ENCODE measurements at regions not wholly inside any gene's neighbourhood (a gene's known extent, or its start where the extent isn't known, plus 50 kb on each side); places are given as distances from the start of the nearest gene placed in this dataset.

DNA sequence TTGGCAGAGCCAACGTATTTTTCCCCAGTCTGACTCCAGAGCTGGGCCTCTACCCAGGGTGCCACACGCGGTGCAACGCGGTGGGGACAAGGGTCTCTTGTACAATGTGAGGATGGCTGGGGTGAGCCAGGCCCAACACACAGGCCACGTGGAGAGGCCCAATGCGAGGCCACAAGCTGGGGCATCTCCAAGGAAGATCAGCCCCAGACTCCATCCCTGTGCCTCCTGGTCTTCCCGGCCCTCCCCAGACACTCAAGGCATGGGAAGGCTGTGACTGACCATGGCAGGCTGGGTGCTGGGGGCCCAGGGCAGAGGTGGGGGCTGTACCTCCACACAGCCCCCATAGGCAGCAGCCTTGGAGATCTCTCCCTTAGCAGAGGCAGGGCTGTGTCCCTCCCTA, 135.3 kb upstream of the FAM20C start:
- TF ChIP-seq OSR1 (CRISPR knock-in tag; IDR thresholded peaks at IDR 0.05) (no peak), ARNTL (CRISPR knock-in tag; IDR thresholded peaks at IDR 0.05; ENCODE audit: borderline replicate concordance, low read depth) (no peak), TCF4 (CRISPR knock-in tag; IDR thresholded peaks at IDR 0.05; ENCODE audit: borderline replicate concordance) (no peak), ZNF70 (CRISPR knock-in tag; IDR thresholded peaks at IDR 0.05) (no peak), BACH2 (CRISPR knock-in tag; IDR thresholded peaks at IDR 0.05; ENCODE audit: borderline replicate concordance) (no peak), ZFP3 (CRISPR knock-in tag; IDR thresholded peaks at IDR 0.05) (no peak), CSDC2 (CRISPR knock-in tag; IDR thresholded peaks at IDR 0.05) (no peak), ESRRG (CRISPR knock-in tag; IDR thresholded peaks at IDR 0.05) (no peak), ZNF8 (CRISPR knock-in tag; IDR thresholded peaks at IDR 0.05) (no peak), RARB (CRISPR knock-in tag; IDR thresholded peaks at IDR 0.05) (no peak), GLIS3 (CRISPR knock-in tag; IDR thresholded peaks at IDR 0.05) (no peak), TOX (CRISPR knock-in tag; IDR thresholded peaks at IDR 0.05; ENCODE audit: borderline replicate concordance) (no peak)
- TF ChIP-seq, protein P1, sequence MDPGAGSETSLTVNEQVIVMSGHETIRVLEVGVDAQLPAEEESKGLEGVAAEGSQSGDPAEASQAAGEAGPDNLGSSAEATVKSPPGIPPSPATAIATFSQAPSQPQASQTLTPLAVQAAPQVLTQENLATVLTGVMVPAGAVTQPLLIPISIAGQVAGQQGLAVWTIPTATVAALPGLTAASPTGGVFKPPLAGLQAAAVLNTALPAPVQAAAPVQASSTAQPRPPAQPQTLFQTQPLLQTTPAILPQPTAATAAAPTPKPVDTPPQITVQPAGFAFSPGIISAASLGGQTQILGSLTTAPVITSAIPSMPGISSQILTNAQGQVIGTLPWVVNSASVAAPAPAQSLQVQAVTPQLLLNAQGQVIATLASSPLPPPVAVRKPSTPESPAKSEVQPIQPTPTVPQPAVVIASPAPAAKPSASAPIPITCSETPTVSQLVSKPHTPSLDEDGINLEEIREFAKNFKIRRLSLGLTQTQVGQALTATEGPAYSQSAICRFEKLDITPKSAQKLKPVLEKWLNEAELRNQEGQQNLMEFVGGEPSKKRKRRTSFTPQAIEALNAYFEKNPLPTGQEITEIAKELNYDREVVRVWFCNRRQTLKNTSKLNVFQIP (CRISPR knock-in tag; IDR thresholded peaks at IDR 0.05; ENCODE audit: borderline replicate concordance, low read depth): no peak
- TF ChIP-seq, protein P2, sequence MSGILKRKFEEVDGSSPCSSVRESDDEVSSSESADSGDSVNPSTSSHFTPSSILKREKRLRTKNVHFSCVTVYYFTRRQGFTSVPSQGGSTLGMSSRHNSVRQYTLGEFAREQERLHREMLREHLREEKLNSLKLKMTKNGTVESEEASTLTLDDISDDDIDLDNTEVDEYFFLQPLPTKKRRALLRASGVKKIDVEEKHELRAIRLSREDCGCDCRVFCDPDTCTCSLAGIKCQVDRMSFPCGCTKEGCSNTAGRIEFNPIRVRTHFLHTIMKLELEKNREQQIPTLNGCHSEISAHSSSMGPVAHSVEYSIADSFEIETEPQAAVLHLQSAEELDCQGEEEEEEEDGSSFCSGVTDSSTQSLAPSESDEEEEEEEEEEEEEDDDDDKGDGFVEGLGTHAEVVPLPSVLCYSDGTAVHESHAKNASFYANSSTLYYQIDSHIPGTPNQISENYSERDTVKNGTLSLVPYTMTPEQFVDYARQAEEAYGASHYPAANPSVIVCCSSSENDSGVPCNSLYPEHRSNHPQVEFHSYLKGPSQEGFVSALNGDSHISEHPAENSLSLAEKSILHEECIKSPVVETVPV (CRISPR knock-in tag; IDR thresholded peaks at IDR 0.05): no peak
- TF ChIP-seq, protein P3, sequence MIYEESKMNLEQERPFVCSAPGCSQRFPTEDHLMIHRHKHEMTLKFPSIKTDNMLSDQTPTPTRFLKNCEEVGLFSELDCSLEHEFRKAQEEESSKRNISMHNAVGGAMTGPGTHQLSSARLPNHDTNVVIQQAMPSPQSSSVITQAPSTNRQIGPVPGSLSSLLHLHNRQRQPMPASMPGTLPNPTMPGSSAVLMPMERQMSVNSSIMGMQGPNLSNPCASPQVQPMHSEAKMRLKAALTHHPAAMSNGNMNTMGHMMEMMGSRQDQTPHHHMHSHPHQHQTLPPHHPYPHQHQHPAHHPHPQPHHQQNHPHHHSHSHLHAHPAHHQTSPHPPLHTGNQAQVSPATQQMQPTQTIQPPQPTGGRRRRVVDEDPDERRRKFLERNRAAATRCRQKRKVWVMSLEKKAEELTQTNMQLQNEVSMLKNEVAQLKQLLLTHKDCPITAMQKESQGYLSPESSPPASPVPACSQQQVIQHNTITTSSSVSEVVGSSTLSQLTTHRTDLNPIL (CRISPR knock-in tag; IDR thresholded peaks at IDR 0.05; ENCODE audit: low read depth): no peak
- TF ChIP-seq, protein P4, sequence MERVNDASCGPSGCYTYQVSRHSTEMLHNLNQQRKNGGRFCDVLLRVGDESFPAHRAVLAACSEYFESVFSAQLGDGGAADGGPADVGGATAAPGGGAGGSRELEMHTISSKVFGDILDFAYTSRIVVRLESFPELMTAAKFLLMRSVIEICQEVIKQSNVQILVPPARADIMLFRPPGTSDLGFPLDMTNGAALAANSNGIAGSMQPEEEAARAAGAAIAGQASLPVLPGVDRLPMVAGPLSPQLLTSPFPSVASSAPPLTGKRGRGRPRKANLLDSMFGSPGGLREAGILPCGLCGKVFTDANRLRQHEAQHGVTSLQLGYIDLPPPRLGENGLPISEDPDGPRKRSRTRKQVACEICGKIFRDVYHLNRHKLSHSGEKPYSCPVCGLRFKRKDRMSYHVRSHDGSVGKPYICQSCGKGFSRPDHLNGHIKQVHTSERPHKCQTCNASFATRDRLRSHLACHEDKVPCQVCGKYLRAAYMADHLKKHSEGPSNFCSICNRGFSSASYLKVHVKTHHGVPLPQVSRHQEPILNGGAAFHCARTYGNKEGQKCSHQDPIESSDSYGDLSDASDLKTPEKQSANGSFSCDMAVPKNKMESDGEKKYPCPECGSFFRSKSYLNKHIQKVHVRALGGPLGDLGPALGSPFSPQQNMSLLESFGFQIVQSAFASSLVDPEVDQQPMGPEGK (CRISPR knock-in tag; IDR thresholded peaks at IDR 0.05; ENCODE audit: borderline replicate concordance): no peak
- no peak for ATAC-seq

- TF ChIP-seq ESRRG (CRISPR knock-in tag; IDR thresholded peaks at IDR 0.05): no peak
- no peak for TF ChIP-seq RARB (CRISPR knock-in tag; IDR thresholded peaks at IDR 0.05)
- TF ChIP-seq ZFP3 (CRISPR knock-in tag; IDR thresholded peaks at IDR 0.05): no peak
- no peak for TF ChIP-seq ZFP30 (CRISPR knock-in tag; IDR thresholded peaks at IDR 0.05)
- TF ChIP-seq, protein P3 (CRISPR knock-in tag; IDR thresholded peaks at IDR 0.05; ENCODE audit: low read depth): no peak
- TF ChIP-seq BACH2 (CRISPR knock-in tag; IDR thresholded peaks at IDR 0.05; ENCODE audit: borderline replicate concordance): no peak
- no peak for TF ChIP-seq CSDC2 (CRISPR knock-in tag; IDR thresholded peaks at IDR 0.05)
- no peak for TF ChIP-seq TOX (CRISPR knock-in tag; IDR thresholded peaks at IDR 0.05; ENCODE audit: borderline replicate concordance)
- no peak for ATAC-seq
Measured at GRCh38 chr7:57482-58255, 134.7 kb upstream of the FAM20C start.

- no peak for ATAC-seq
- TF ChIP-seq ARNTL (CRISPR knock-in tag; IDR thresholded peaks at IDR 0.05; ENCODE audit: borderline replicate concordance, low read depth) (no peak), CSDC2 (CRISPR knock-in tag; IDR thresholded peaks at IDR 0.05) (no peak), TCF4 (CRISPR knock-in tag; IDR thresholded peaks at IDR 0.05; ENCODE audit: borderline replicate concordance) (no peak), ISL1 (CRISPR knock-in tag; IDR thresholded peaks at IDR 0.05) (no peak), RARB (CRISPR knock-in tag; IDR thresholded peaks at IDR 0.05) (no peak), ZFP3 (CRISPR knock-in tag; IDR thresholded peaks at IDR 0.05) (no peak), PPARA (CRISPR knock-in tag; IDR thresholded peaks at IDR 0.05; ENCODE audit: borderline replicate concordance) (no peak), BACH2 (CRISPR knock-in tag; IDR thresholded peaks at IDR 0.05; ENCODE audit: borderline replicate concordance) (no peak), SNAI2 (CRISPR knock-in tag; IDR thresholded peaks at IDR 0.05) (no peak), ZC3H10 (CRISPR knock-in tag; IDR thresholded peaks at IDR 0.05) (no peak), ZNF8 (CRISPR knock-in tag; IDR thresholded peaks at IDR 0.05) (no peak), ZNF70 (CRISPR knock-in tag; IDR thresholded peaks at IDR 0.05) (no peak)
- TF ChIP-seq, protein P3 (CRISPR knock-in tag; IDR thresholded peaks at IDR 0.05; ENCODE audit: low read depth): no peak
- TF ChIP-seq, protein P4 (CRISPR knock-in tag; IDR thresholded peaks at IDR 0.05; ENCODE audit: borderline replicate concordance): no peak
Measured at GRCh38 chr7:58316-58715, 134.1 kb upstream of the FAM20C start.
